Spleen (tissue), 11 donors: ENCODE measurements at regions not wholly inside any gene's neighbourhood (a gene's known extent, or its start where the extent isn't known, plus 50 kb on each side); places are given as distances from the start of the nearest gene placed in this dataset.

ENCODE experiments used
- DNase-seq: peaks from one replicate; pipeline ENCODE4 v3.0.0-alpha.2; 2020
- H3K27ac ChIP-seq, 8 donors: fragments of 200-600 bp; sonication (generic) in 7 of 8; 1 replicate in 4 of 8; 2 replicates in 4 of 8; pipeline versions ENCODE4 v1.5.0 to v1.8.0; 2016 to 2021; ENCODE audit warnings: inconsistent platforms in 4 of 8, mild to moderate bottlenecking in 4 of 8, moderate library complexity in 1 of 8
- H3K27me3 ChIP-seq, 7 donors: fragments of 200-600 bp; sonication (generic) in 6 of 7; replicated peaks in 1 of 7; 1 replicate in 4 of 7; 2 replicates in 3 of 7; pipeline versions ENCODE4 v1.5.0 to v1.8.0; 2016 to 2021; ENCODE audit warnings: inconsistent platforms in 3 of 7, mild to moderate bottlenecking in 1 of 7
- H3K36me3 ChIP-seq, 6 donors: fragments of 200-600 bp; sonication (generic) in 5 of 6; 1 replicate in 4 of 6; 2 replicates in 2 of 6; pipeline versions ENCODE4 v1.5.0 to v1.8.0; 2016 to 2021; ENCODE audit warnings: inconsistent platforms in 2 of 6
- H3K4me1 ChIP-seq, 6 donors: fragments of 200-600 bp; sonication (generic) in 5 of 6; 1 replicate in 3 of 6; 2 replicates in 3 of 6; pipeline versions ENCODE4 v1.5.0 to v1.8.0; 2016 to 2021; ENCODE audit warnings: inconsistent platforms in 3 of 6
- H3K4me3 ChIP-seq, 8 donors: fragments of 200-600 bp; sonication (generic) in 7 of 8; 1 replicate in 4 of 8; 2 replicates in 4 of 8; pipeline versions ENCODE4 v1.5.0 to v1.8.0; 2016 to 2021; ENCODE audit warnings: inconsistent platforms in 4 of 8, mild to moderate bottlenecking in 4 of 8, moderate library complexity in 2 of 8
- H3K9me3 ChIP-seq, 8 donors: fragments of 200-600 bp; sonication (generic) in 7 of 8; 1 replicate in 4 of 8; 2 replicates in 4 of 8; pipeline versions ENCODE4 v1.5.0 to v1.8.0; 2016 to 2021; ENCODE audit warnings: inconsistent platforms in 4 of 8
- POLR2A ChIP-seq, 3 donors: fragments of 450-650 bp; IDR thresholded peaks; one replicate each; pipeline ENCODE4 v1.5.1; 2017; ENCODE audit warnings: antibody characterized with exemption in 3 of 3, mild to moderate bottlenecking in 1 of 3
- POLR2AphosphoS5 ChIP-seq, 3 donors: sonication (generic); formaldehyde crosslinking; IDR thresholded peaks; one replicate each; pipeline ENCODE4 v1.5.1; 2017; ENCODE audit warnings: antibody characterized with exemption in 3 of 3
- WGBS, 5 donors: extraction: QIAGEN DNeasy Blood & Tissue Kit in 3 of 5; methylation state at CpG; one replicate each; pipeline versions ENCODE4 v1.1.5 to v1.1.7; 2013 to 2018; 5-methylcytosine and 5-hydroxymethylcytosine counted together
- intact Hi-C: fragments of 100-400 bp; cut with DNase I; formaldehyde crosslinking; loops from one replicate; pipeline ENCODE4 v1.15.0; 2023; ENCODE audit warnings: low total_unique reads
- TF ChIP-seq, protein P1 (sequence below), 11 experiments: fragments of 200-600 bp in 7 of 11; fragments of 450-650 bp in 4 of 11; sonication (generic) in 4 of 11; IDR thresholded peaks in 8 of 11; conservative IDR thresholded peaks in 3 of 11; 1 replicate in 7 of 11; 2 replicates in 4 of 11; pipeline versions ENCODE4 v1.4.0 to v1.8.0; 2016 to 2021; ENCODE audit warnings: antibody characterized with exemption in 11 of 11, inconsistent platforms in 4 of 11, mild to moderate bottlenecking in 1 of 11
- donor health status: healthy with polysubstance abuse.
- donor health status: DM: no; HTN: no; CAD: no; lungs with moderate emphysema.
- donor health status: DM: no; HTN: no; CAD: no.
- donor health status: Bipolar disorder and iron deficiency.
- donor health status: healthy.
- donor health status: DM: no; HTN: no; CAD: no.
- donor health status: DM: yes; HTN: yes; CAD: no.

DNA sequence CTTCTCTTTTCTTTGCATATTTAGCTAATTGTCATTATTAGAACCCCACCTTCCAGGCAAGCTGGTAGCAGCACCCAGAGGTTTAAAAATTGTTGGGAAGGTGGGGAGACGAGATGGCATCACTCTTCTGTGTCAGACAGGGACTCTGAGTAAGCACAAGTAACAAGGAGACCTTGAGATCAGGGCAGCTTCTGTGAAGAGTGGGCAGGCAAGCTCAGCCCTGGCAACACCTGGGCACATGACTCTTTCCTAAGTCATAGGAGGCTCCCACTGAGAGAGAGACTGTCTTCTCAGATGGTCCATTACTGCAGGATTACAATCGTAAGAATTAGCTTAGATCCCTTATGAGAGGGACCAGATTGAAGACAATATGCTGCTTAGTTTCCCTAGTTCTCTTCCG, 183.5 kb downstream of the BRINP2 start:
- Histone ChIP-seq H3K4me1 (no peaks in the 10 kb centered on the region), H3K36me3 (no peaks in the 10 kb centered on the region), H3K27me3 (no peaks in the 10 kb centered on the region), H3K9me3 (no peaks in the 10 kb centered on the region), H3K27ac (no peak overlapping the region), H3K4me3 (no peak overlapping the region)
- intact Hi-C loops = no loop called here
- WGBS, 5 donors = 34 to 45% (median 38%) methylated on average over 3 of the region's 3 CpGs
- no peak for TF ChIP-seq POLR2A (IDR thresholded peaks at IDR 0.05)
- no peak for TF ChIP-seq POLR2AphosphoS5 (IDR thresholded peaks at IDR 0.05)
- TF ChIP-seq, protein P1, sequence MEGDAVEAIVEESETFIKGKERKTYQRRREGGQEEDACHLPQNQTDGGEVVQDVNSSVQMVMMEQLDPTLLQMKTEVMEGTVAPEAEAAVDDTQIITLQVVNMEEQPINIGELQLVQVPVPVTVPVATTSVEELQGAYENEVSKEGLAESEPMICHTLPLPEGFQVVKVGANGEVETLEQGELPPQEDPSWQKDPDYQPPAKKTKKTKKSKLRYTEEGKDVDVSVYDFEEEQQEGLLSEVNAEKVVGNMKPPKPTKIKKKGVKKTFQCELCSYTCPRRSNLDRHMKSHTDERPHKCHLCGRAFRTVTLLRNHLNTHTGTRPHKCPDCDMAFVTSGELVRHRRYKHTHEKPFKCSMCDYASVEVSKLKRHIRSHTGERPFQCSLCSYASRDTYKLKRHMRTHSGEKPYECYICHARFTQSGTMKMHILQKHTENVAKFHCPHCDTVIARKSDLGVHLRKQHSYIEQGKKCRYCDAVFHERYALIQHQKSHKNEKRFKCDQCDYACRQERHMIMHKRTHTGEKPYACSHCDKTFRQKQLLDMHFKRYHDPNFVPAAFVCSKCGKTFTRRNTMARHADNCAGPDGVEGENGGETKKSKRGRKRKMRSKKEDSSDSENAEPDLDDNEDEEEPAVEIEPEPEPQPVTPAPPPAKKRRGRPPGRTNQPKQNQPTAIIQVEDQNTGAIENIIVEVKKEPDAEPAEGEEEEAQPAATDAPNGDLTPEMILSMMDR (IDR thresholded peaks at IDR 0.05 in 8 of 11, conservative IDR thresholded peaks at IDR 0.05 in 3 of 11) = no peak
- no peak for DNase-seq

DNA sequence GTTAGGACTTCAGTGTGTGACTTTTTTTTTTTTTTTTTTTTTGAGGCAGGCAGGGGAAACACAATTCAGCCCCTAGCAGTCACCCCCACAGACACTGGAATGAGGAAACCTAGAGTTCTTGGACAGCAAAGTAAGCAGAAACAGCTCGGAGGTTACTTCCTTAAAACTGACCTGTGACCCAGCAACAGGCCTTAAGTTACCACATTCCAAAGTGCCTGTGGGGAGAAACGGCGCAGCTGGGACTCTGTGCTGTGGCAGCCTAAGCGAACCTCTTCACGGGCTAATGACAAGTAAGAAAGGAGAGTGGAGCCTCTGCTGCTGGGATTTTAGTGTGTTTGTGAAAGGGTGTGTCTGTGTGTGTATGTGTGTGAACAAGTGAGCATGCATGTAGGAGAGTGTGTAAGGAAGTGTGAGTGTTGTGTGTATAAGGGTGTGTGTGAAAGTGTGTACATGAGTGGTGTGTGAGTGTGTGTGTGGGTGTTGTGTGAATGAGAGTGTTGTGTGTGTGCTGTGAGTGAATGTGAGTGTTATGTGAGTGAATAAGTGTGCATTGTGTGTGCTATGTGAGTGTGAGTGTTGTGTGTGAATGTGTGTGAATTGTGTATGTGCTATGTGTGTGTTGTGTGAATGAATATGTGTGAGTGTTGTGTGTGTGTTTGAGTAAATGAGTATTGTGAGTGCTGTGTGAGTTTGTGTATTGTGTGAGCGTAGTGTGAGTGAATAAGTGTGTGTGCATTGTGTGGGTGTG, 180.8 kb downstream of the BRINP2 start:
- 39 to 55% (median 49%) methylated on average over 6 of the region's 6 CpGs for WGBS, 5 donors
- peak overlapping the region in 3 of 8 donors; percentile 11 to 68 (median 28) for H3K27ac ChIP-seq

DNA sequence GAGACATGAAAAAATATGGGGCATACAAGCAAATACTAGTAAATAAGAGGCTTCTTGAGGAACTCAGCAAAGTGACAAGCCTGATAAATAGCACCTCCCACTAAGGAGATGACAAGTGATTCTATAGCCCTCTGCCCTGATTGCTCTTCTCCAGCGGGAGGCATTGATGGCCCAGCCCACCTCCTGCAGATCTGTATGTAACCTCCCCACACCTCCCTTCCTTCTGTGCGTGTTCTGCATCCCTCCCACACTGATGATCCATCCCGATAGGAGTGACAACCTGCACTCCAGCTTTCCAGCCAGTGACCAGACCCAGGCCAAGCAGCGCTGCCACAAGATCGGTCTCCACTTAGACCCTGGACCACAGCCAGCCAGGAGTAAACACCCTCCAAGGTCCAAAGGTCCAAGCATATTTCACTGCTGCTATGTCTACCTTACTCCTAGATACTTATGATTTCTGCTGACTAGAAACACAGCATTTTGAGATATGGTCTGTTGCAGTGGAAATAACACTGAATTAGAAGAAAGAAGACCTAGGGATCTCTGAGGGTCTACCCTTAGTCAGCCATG, 176.1 kb downstream of the BRINP2 start:
- H3K36me3 ChIP-seq = no peaks in the 10 kb centered on the region
- H3K9me3 ChIP-seq = no peaks in the 10 kb centered on the region
- H3K27ac ChIP-seq = no peak overlapping the region
- TF ChIP-seq POLR2A (IDR thresholded peaks at IDR 0.05) = no peak
- no peak for TF ChIP-seq POLR2AphosphoS5 (IDR thresholded peaks at IDR 0.05)
- TF ChIP-seq, protein P1 (IDR thresholded peaks at IDR 0.05 in 8 of 11, conservative IDR thresholded peaks at IDR 0.05 in 3 of 11) = no peak
- H3K4me1 ChIP-seq = no peaks in the 10 kb centered on the region
- intact Hi-C loops = no loop called here
- 81 to 91% (median 85%) methylated on average over 5 of the region's 5 CpGs for WGBS, 5 donors
- no peak for DNase-seq
- no peaks in the 10 kb centered on the region for H3K27me3 ChIP-seq
- no peak overlapping the region for H3K4me3 ChIP-seq

More for the DNA sequence above, 180.8 kb downstream of the BRINP2 start:
- peak overlapping the region in 2 of 8 donors; percentile 35 to 49 for H3K4me3 ChIP-seq
- intact Hi-C loops = no loop called here
- no peaks in the 10 kb centered on the region for H3K9me3 ChIP-seq
- DNase-seq = no peak
- H3K4me1 ChIP-seq = no peaks in the 10 kb centered on the region
- no peaks in the 10 kb centered on the region for H3K27me3 ChIP-seq
- H3K36me3 ChIP-seq = no peaks in the 10 kb centered on the region
- TF ChIP-seq, protein P1 (IDR thresholded peaks at IDR 0.05 in 8 of 11, conservative IDR thresholded peaks at IDR 0.05 in 3 of 11) = no peak
- peak in 1 of 3 donors; percentile 64 for TF ChIP-seq POLR2AphosphoS5 (IDR thresholded peaks at IDR 0.05)
- TF ChIP-seq POLR2A (IDR thresholded peaks at IDR 0.05) = no peak

DNA sequence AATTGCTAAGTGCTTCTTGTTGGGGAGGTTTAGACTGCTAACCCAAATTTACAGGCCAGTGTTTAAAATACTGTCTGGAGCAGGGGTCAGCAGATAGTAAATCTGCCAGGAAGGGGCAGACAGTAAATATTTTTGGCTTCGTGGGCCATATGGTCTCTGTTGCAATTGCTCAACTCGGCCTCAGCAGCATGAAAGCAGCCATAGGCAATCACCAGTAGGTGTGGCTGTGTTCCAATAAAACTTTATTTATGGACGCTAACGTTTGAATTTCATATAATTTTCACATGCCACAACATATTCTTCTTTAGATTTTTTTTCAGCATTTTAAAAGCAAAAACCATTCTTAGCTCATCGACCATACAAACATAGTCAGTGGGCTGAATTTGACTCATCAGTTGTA, 172.7 kb downstream of the BRINP2 start:
- Histone ChIP-seq H3K36me3 (no peaks in the 10 kb centered on the region), H3K9me3 (no peaks in the 10 kb centered on the region), H3K27me3 (peaks cover 0 to 5% (median 0%) of the 10 kb centered on the region in 7 donors), H3K4me1 (no peaks in the 10 kb centered on the region), H3K4me3 (no peak overlapping the region), H3K27ac (no peak overlapping the region)
- 68 to 72% (median 70%) methylated on average over 5 of the region's 5 CpGs for WGBS, 5 donors
- TF ChIP-seq, protein P1 (IDR thresholded peaks at IDR 0.05 in 8 of 11, conservative IDR thresholded peaks at IDR 0.05 in 3 of 11) = no peak
- TF ChIP-seq POLR2AphosphoS5 (IDR thresholded peaks at IDR 0.05) (no peak), POLR2A (IDR thresholded peaks at IDR 0.05) (no peak)
- intact Hi-C loops = no loop called here
- DNase-seq = no peak
